ENCODE measurements at regions not wholly inside any gene's neighbourhood (a gene's known extent, or its start where the extent isn't known, plus 50 kb on each side); places are given as distances from the start of the nearest gene placed in this dataset.
A peak's percentile ranks its signal among the peaks of the same experiment; 100 is the strongest.

DNA sequence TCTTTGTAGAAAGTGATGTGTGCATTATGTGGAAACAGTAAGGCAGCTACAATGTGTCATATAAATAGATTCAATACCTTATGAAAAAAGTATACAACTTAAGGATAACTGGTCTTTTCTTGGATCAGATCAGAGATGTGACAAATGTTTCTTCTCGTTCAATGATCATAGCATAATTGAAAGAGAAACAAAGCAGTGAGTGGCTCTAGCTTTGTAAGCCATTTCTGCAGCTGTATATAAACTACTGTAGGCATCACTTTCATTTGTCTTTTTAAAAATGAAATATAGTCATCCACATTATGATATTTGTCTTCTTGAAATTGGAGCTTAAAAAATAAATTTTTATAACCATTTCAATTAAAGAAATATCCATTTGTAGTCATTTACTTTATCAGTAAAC is 63.8 kb upstream of the LMO3 start:
- Histone ChIP-seq H3K79me2 (ENCODE audit: insufficient read depth, low read depth, low read length) (no peaks in the 10 kb centered on the region), H2AFZ (ENCODE audit: low read length) (no peak overlapping the region; the same call in 1 of the 2 replicates), H3K36me3 (ENCODE audit: insufficient read depth, low read length) (no peaks in the 10 kb centered on the region), H3K4me2 (ENCODE audit: low read length) (no peak overlapping the region), H3K9me3 (ENCODE audit: low read length) (no peaks in the 10 kb centered on the region), H3K9me2 (ENCODE audit: insufficient read depth, low read length) (no peaks in the 10 kb centered on the region), H4K20me1 (ENCODE audit: insufficient read depth, low read length) (no peaks in the 10 kb centered on the region), H3K27ac (ENCODE audit: low read depth, low read length, poor library complexity, severe bottlenecking) (no peak overlapping the region), H3K4me1 (ENCODE audit: insufficient read depth, low read length, poor library complexity, severe bottlenecking) (no peaks in the 10 kb centered on the region), H3K4me3 (ENCODE audit: low read depth, low read length, poor library complexity, severe bottlenecking) (no peak overlapping the region)
- no TSS peak for BruUV-seq (replicated peaks)
- POLR2A ChIA-PET: interaction anchor here (0.8 to 1.4 kb wide), 6 partner anchors 8 to 56 kb away, joined by 3 to 5 read pairs (median 4); no protein-coding TSS in a partner anchor
- DNase-seq (ENCODE audit: low spot score): no peak
- CTCF ChIA-PET (ENCODE audit: unreplicated experiment): no interaction called here
- TF ChIP-seq, protein P1, sequence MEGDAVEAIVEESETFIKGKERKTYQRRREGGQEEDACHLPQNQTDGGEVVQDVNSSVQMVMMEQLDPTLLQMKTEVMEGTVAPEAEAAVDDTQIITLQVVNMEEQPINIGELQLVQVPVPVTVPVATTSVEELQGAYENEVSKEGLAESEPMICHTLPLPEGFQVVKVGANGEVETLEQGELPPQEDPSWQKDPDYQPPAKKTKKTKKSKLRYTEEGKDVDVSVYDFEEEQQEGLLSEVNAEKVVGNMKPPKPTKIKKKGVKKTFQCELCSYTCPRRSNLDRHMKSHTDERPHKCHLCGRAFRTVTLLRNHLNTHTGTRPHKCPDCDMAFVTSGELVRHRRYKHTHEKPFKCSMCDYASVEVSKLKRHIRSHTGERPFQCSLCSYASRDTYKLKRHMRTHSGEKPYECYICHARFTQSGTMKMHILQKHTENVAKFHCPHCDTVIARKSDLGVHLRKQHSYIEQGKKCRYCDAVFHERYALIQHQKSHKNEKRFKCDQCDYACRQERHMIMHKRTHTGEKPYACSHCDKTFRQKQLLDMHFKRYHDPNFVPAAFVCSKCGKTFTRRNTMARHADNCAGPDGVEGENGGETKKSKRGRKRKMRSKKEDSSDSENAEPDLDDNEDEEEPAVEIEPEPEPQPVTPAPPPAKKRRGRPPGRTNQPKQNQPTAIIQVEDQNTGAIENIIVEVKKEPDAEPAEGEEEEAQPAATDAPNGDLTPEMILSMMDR (conservative IDR thresholded peaks at IDR 0.05; ENCODE audit: low read length): no peak
- TF ChIP-seq EZH2phosphoT487 (IDR thresholded peaks at IDR 0.05; ENCODE audit: borderline replicate concordance, low read depth, low read length): no peak
- intact Hi-C loops (cut with micrococcal nuclease; ENCODE audit: unreplicated experiment): no loop called here

- intact Hi-C loops (cut with micrococcal nuclease; ENCODE audit: unreplicated experiment): no loop called here
- Histone ChIP-seq H3K4me3 (ENCODE audit: low read depth, low read length, poor library complexity, severe bottlenecking) (no peak overlapping the region), H3K9me3 (ENCODE audit: low read length) (no peaks in the 10 kb centered on the region), H3K4me2 (ENCODE audit: low read length) (no peak overlapping the region), H3K36me3 (ENCODE audit: insufficient read depth, low read length) (no peaks in the 10 kb centered on the region), H3K9me2 (ENCODE audit: insufficient read depth, low read length) (no peaks in the 10 kb centered on the region), H3K79me2 (ENCODE audit: insufficient read depth, low read depth, low read length) (no peaks in the 10 kb centered on the region), H4K20me1 (ENCODE audit: insufficient read depth, low read length) (no peaks in the 10 kb centered on the region), H2AFZ (ENCODE audit: low read length) (no peak overlapping the region), H3K27ac (ENCODE audit: low read depth, low read length, poor library complexity, severe bottlenecking) (no peak overlapping the region), H3K4me1 (ENCODE audit: insufficient read depth, low read length, poor library complexity, severe bottlenecking) (no peaks in the 10 kb centered on the region)
- ChIA-PET CTCF (ENCODE audit: unreplicated experiment) (no interaction called here), POLR2A (no interaction called here)
- BruUV-seq (replicated peaks): no TSS peak
- DNase-seq (ENCODE audit: low spot score): no peak
- TF ChIP-seq EZH2phosphoT487 (IDR thresholded peaks at IDR 0.05; ENCODE audit: borderline replicate concordance, low read depth, low read length): no peak
- TF ChIP-seq, protein P1 (conservative IDR thresholded peaks at IDR 0.05; ENCODE audit: low read length): no peak
Observed at GRCh38 chr12:16668198-16668597, 62.2 kb upstream of the LMO3 start.

GRCh38 chr12:16658699-16659098 is 52.7 kb upstream of the LMO3 start:
- intact Hi-C loops (cut with micrococcal nuclease; ENCODE audit: unreplicated experiment): no loop called here
- POLR2A ChIA-PET: interaction anchor here (0.7 to 1.2 kb wide), 3 partner anchors 9 to 1426 kb away, joined by 3 to 6 read pairs (median 4); no protein-coding TSS in a partner anchor
- TF ChIP-seq, protein P1 (conservative IDR thresholded peaks at IDR 0.05; ENCODE audit: low read length): no peak
- TF ChIP-seq EZH2phosphoT487 (IDR thresholded peaks at IDR 0.05; ENCODE audit: borderline replicate concordance, low read depth, low read length): no peak

More at GRCh38 chr12:16658699-16659098, 52.7 kb upstream of the LMO3 start:
- no peaks in the 10 kb centered on the region for H3K9me3 ChIP-seq (ENCODE audit: low read length)
- peak overlapping the region; percentile 28; the same call in 1 of the 2 replicates for H2AFZ ChIP-seq (ENCODE audit: low read length)
- H3K4me1 ChIP-seq (ENCODE audit: insufficient read depth, low read length, poor library complexity, severe bottlenecking): peaks cover 11% of the 10 kb centered on the region
- H3K27ac ChIP-seq (ENCODE audit: low read depth, low read length, poor library complexity, severe bottlenecking): no peak overlapping the region
- H3K4me2 ChIP-seq (ENCODE audit: low read length): peak overlapping the region; percentile 16; the same call in 1 of the 2 replicates
- no peaks in the 10 kb centered on the region for H3K79me2 ChIP-seq (ENCODE audit: insufficient read depth, low read depth, low read length)
- no peak overlapping the region for H3K4me3 ChIP-seq (ENCODE audit: low read depth, low read length, poor library complexity, severe bottlenecking)
- H4K20me1 ChIP-seq (ENCODE audit: insufficient read depth, low read length): no peaks in the 10 kb centered on the region
- no peaks in the 10 kb centered on the region for H3K36me3 ChIP-seq (ENCODE audit: insufficient read depth, low read length)
- H3K9me2 ChIP-seq (ENCODE audit: insufficient read depth, low read length): no peaks in the 10 kb centered on the region
- BruUV-seq (replicated peaks): no TSS peak
- CTCF ChIA-PET (ENCODE audit: unreplicated experiment): no interaction called here
- peak; percentile 38 for DNase-seq (ENCODE audit: low spot score)
